OCI-LY3 (cell line): ENCODE measurements at regions not wholly inside any gene's neighbourhood (a gene's known extent, or its start where the extent isn't known, plus 50 kb on each side); places are given as distances from the start of the nearest gene placed in this dataset.

Experiments used
- H2AFZ ChIP-seq: fragments of 200-600, 300-600 bp; shearing (Covaris generic); 2 replicates; pipeline ENCODE4 v1.6.0; 2014; ENCODE audit warnings: antibody characterized with exemption, low read depth, low read length
- H3K27ac ChIP-seq: fragments of 200-600, 300-600 bp; sonication (generic); 2 replicates; pipeline ENCODE4 v1.5.1; 2014; ENCODE audit warnings: mild to moderate bottlenecking, low read length, moderate library complexity, mixed read lengths
- H3K27me3 ChIP-seq: fragments of 200-600, 300-600 bp; sonication (generic); 2 replicates; pipeline ENCODE4 v1.6.1; 2014; ENCODE audit warnings: low read depth, low read length, mixed read lengths
- H3K36me3 ChIP-seq: fragments of 200-600, 300-600 bp; sonication (generic); replicated peaks from 2 replicates; pipeline ENCODE3; 2014; ENCODE audit warnings: low read depth, low read length, mixed read lengths
- H3K4me1 ChIP-seq: fragments of 300-600, 200-600 bp; sonication (generic); 2 replicates; pipeline ENCODE4 v1.6.1; 2014; ENCODE audit warnings: low read length, mixed read lengths
- H3K4me2 ChIP-seq: fragments of 200-600, 300-600 bp; sonication (generic); 2 replicates; pipeline ENCODE4 v1.6.1; 2014; ENCODE audit warnings: low read length, mixed read lengths
- H3K4me3 ChIP-seq: fragments of 300-600, 200-600 bp; sonication (generic); 2 replicates; pipeline ENCODE4 v1.5.1; 2014; ENCODE audit warnings: antibody characterized with exemption, mild to moderate bottlenecking, low read length, moderate library complexity
- H3K79me2 ChIP-seq: fragments of 300-600, 200-600 bp; shearing (Covaris generic); 2 replicates; pipeline ENCODE4 v1.6.1; 2014; ENCODE audit warnings: mild to moderate bottlenecking, low read length, mixed read lengths
- H3K9ac ChIP-seq: fragments of 300-600, 200-600 bp; shearing (Covaris generic); 2 replicates; pipeline ENCODE4 v1.6.0; 2014; ENCODE audit warnings: mild to moderate bottlenecking, low read length, moderate library complexity
- H3K9me3 ChIP-seq: fragments of 200-600, 300-600 bp; shearing (Covaris generic); 2 replicates; pipeline ENCODE4 v1.6.1; 2014; ENCODE audit warnings: low read length, mixed read lengths; ENCODE audit not compliant: insufficient read depth
- H4K20me1 ChIP-seq: fragments of 200-600, 300-600 bp; sonication (generic); 2 replicates; pipeline ENCODE4 v1.6.1; 2016; ENCODE audit warnings: low read length, mixed read lengths; ENCODE audit not compliant: insufficient read depth
- CTCF ChIP-seq: fragments of 200-600, 300-600 bp; sonication (generic); IDR thresholded peaks from 2 replicates; pipeline ENCODE4 v1.5.1; 2014; ENCODE audit warnings: antibody characterized with exemption, low read length, low read depth
- EZH2phosphoT487 ChIP-seq: fragments of 200-600 bp; shearing (Covaris generic); IDR thresholded peaks from 2 replicates; pipeline ENCODE4 v1.6.1; 2018; ENCODE audit warnings: antibody characterized with exemption, mixed run types, low read depth

- Histone ChIP-seq H3K36me3 (no peaks in the 10 kb centered on the region), H4K20me1 (no peaks in the 10 kb centered on the region), H3K9me3 (no peaks in the 10 kb centered on the region), H3K4me1 (no peaks in the 10 kb centered on the region), H3K4me3 (no peak overlapping the region), H3K27ac (no peak overlapping the region), H3K4me2 (no peak overlapping the region), H3K79me2 (no peaks in the 10 kb centered on the region), H3K9ac (no peak overlapping the region), H2AFZ (no peak overlapping the region), H3K27me3 (no peaks in the 10 kb centered on the region)
- no peak for TF ChIP-seq CTCF
- TF ChIP-seq EZH2phosphoT487 = no peak
Measured at GRCh38 chr5:26749829-26750228, 288.6 kb downstream of the CDH9 start.

GRCh38 chr5:26740182-26740581, 298.2 kb downstream of the CDH9 start:
- no peaks in the 10 kb centered on the region for H3K27me3 ChIP-seq
- H2AFZ ChIP-seq = no peak overlapping the region
- no peak overlapping the region for H3K9ac ChIP-seq
- no peaks in the 10 kb centered on the region for H4K20me1 ChIP-seq
- H3K79me2 ChIP-seq = no peaks in the 10 kb centered on the region
- H3K4me1 ChIP-seq = no peaks in the 10 kb centered on the region
- TF ChIP-seq CTCF = no peak
- TF ChIP-seq EZH2phosphoT487 = no peak
- no peaks in the 10 kb centered on the region for H3K9me3 ChIP-seq
- no peak overlapping the region for H3K4me2 ChIP-seq
- H3K27ac ChIP-seq = no peak overlapping the region
- no peak overlapping the region for H3K4me3 ChIP-seq
- H3K36me3 ChIP-seq = no peaks in the 10 kb centered on the region

- Histone ChIP-seq H3K4me1 (no peaks in the 10 kb centered on the region), H3K4me3 (no peak overlapping the region), H3K27me3 (no peaks in the 10 kb centered on the region), H3K36me3 (no peaks in the 10 kb centered on the region), H3K9ac (no peak overlapping the region), H4K20me1 (no peaks in the 10 kb centered on the region), H3K79me2 (no peaks in the 10 kb centered on the region), H3K4me2 (no peak overlapping the region), H2AFZ (no peak overlapping the region), H3K27ac (no peak overlapping the region), H3K9me3 (no peaks in the 10 kb centered on the region)
- no peak for TF ChIP-seq CTCF
- TF ChIP-seq EZH2phosphoT487 = no peak
Measured at GRCh38 chr5:26737348-26738265, 300.8 kb downstream of the CDH9 start.

GRCh38 chr5:26727916-26728315, 310.5 kb downstream of the CDH9 start:
- Histone ChIP-seq H3K79me2 (no peaks in the 10 kb centered on the region), H2AFZ (no peak overlapping the region), H3K4me3 (no peak overlapping the region), H3K9me3 (no peaks in the 10 kb centered on the region), H3K27ac (no peak overlapping the region), H3K27me3 (no peaks in the 10 kb centered on the region), H3K9ac (no peak overlapping the region), H3K4me1 (no peaks in the 10 kb centered on the region), H4K20me1 (no peaks in the 10 kb centered on the region), H3K4me2 (no peak overlapping the region), H3K36me3 (no peaks in the 10 kb centered on the region)
- TF ChIP-seq CTCF = no peak
- no peak for TF ChIP-seq EZH2phosphoT487
